ENCODE measurements at regions not wholly inside any gene's neighbourhood (a gene's known extent, or its start where the extent isn't known, plus 50 kb on each side); places are given as distances from the start of the nearest gene placed in this dataset.
"Not testable (repeated sequence)": the region's sequence is repeated elsewhere in the genome, so short reads cannot be mapped to it uniquely, and the experiment has no call there.

DNA sequence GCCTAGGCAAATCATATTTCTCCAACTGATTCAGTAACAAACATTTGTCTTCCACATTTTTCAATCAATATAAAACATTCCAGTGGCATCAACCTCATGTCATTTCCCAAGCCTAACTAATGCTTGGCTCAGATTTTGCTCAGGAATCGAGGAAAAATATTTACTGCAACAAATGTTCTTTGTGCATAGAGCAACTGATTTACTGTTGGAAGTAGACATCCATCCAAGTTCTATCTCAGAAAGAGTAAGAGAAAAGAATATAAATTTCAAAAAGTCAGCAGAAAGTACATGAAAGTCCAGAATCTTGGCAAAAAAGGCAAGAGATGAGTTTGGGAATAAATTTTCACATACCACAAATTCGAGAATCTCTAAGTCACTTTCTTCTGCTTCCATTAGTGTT is 2245.0 kb upstream of the RAG2 start:
- H3K9me3 ChIP-seq = no peaks in the 10 kb centered on the region
- no peak for DNase-seq (ENCODE audit: low spot score)
- H3K36me3 ChIP-seq = no peaks in the 10 kb centered on the region
- intact Hi-C loops (cut with DNase I) = no loop called here
- no peaks in the 10 kb centered on the region for H3K4me1 ChIP-seq (replicated peaks)
- H3K27me3 ChIP-seq (replicated peaks; ENCODE audit: insufficient read depth) = no peaks in the 10 kb centered on the region
- H3K4me3 ChIP-seq = no peak overlapping the region
- WGBS = 79% methylated on average over 2 of the region's 2 CpGs
- TF ChIP-seq, protein P1, sequence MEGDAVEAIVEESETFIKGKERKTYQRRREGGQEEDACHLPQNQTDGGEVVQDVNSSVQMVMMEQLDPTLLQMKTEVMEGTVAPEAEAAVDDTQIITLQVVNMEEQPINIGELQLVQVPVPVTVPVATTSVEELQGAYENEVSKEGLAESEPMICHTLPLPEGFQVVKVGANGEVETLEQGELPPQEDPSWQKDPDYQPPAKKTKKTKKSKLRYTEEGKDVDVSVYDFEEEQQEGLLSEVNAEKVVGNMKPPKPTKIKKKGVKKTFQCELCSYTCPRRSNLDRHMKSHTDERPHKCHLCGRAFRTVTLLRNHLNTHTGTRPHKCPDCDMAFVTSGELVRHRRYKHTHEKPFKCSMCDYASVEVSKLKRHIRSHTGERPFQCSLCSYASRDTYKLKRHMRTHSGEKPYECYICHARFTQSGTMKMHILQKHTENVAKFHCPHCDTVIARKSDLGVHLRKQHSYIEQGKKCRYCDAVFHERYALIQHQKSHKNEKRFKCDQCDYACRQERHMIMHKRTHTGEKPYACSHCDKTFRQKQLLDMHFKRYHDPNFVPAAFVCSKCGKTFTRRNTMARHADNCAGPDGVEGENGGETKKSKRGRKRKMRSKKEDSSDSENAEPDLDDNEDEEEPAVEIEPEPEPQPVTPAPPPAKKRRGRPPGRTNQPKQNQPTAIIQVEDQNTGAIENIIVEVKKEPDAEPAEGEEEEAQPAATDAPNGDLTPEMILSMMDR (IDR thresholded peaks at IDR 0.05) = no peak
- TF ChIP-seq POLR2AphosphoS5 (IDR thresholded peaks at IDR 0.05) = no peak
- TF ChIP-seq POLR2A (IDR thresholded peaks at IDR 0.05) = no peak
- no peak overlapping the region for H3K27ac ChIP-seq

DNA sequence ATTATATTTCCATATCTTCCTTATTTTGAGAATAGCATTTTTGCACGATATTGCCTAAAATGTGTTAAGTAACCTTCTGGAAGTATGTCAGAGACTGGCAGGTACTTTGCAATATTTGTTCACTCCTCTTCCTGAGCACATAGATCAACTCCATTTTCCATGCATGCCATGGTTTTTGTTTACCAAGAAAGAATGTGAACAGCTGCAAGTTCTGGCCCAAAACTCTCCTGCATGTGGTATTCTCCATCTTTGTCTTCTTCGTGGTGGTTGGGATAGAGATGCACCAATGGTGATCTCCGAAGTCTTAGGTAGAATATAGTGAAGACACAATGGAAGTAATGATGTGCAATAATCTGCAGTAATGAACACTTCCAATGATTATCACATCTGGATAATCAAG is 2241.0 kb upstream of the RAG2 start:
- Histone ChIP-seq H3K27ac (no peak overlapping the region), H3K4me3 (no peak overlapping the region), H3K27me3 (replicated peaks; ENCODE audit: insufficient read depth) (no peaks in the 10 kb centered on the region), H3K36me3 (no peaks in the 10 kb centered on the region), H3K4me1 (replicated peaks) (no peaks in the 10 kb centered on the region), H3K9me3 (no peaks in the 10 kb centered on the region)
- 90% methylated on average over 3 of the region's 3 CpGs for WGBS
- no peak for DNase-seq (ENCODE audit: low spot score)
- TF ChIP-seq POLR2A (IDR thresholded peaks at IDR 0.05) (no peak), POLR2AphosphoS5 (IDR thresholded peaks at IDR 0.05) (no peak)
- TF ChIP-seq, protein P1 (IDR thresholded peaks at IDR 0.05) = no peak
- intact Hi-C loops (cut with DNase I) = no loop called here

DNA sequence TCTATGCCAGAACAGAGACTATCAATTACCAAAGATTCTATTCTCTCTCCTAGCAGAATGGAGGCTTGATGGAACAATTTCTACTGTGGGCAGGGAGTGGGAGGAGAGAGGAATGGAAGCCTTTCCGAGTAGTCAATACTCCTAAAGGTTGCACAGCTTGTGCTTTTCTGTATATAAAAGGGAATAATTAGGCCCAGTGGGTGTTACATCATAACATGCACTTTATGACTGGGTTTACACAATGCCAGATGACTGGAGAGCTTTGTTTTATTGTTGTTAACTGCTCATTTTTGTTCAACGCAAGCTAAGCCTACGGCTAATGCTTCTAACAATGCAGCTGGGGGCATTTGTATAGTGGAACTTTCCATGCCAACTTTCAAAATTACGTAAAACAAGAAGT is 2237.9 kb upstream of the RAG2 start:
- no peaks in the 10 kb centered on the region for H3K27me3 ChIP-seq (replicated peaks; ENCODE audit: insufficient read depth)
- no peaks in the 10 kb centered on the region for H3K4me1 ChIP-seq (replicated peaks)
- no peak overlapping the region for H3K27ac ChIP-seq
- H3K4me3 ChIP-seq = no peak overlapping the region
- intact Hi-C loops (cut with DNase I) = no loop called here
- TF ChIP-seq POLR2AphosphoS5 (IDR thresholded peaks at IDR 0.05) = no peak
- TF ChIP-seq POLR2A (IDR thresholded peaks at IDR 0.05) = no peak
- TF ChIP-seq, protein P1 (IDR thresholded peaks at IDR 0.05) = no peak
- 47% methylated on average over 4 of the region's 4 CpGs for WGBS
- H3K9me3 ChIP-seq = no peaks in the 10 kb centered on the region
- DNase-seq (ENCODE audit: low spot score) = no peak
- no peaks in the 10 kb centered on the region for H3K36me3 ChIP-seq

DNA sequence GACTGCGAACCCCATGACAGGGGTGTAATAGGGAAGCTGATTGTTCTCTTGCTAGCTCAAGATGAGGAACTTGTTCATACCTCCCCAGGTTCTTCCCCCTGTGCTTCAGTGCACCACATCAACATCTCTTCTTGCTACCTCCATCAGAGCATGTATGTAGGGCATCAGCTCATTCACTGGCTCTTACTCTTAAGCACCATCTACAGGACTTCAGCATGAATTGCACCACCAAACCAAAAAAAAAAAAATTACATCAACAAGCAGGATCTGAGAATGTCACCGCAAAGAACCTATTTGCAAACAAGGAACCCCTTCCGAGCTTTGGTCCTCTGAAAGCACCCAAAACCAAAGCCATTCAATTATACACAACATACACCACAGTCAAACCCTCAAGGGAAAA is 2226.5 kb upstream of the RAG2 start:
- DNase-seq (ENCODE audit: low spot score) = no peak
- H3K27ac ChIP-seq = no peak overlapping the region
- no peaks in the 10 kb centered on the region for H3K36me3 ChIP-seq
- no peaks in the 10 kb centered on the region for H3K4me1 ChIP-seq (replicated peaks)
- H3K9me3 ChIP-seq = no peaks in the 10 kb centered on the region
- 90% methylated on average over 3 of the region's 3 CpGs for WGBS
- no peaks in the 10 kb centered on the region for H3K27me3 ChIP-seq (replicated peaks; ENCODE audit: insufficient read depth)
- intact Hi-C loops (cut with DNase I) = no loop called here
- TF ChIP-seq, protein P1 (IDR thresholded peaks at IDR 0.05) = no peak
- TF ChIP-seq POLR2AphosphoS5 (IDR thresholded peaks at IDR 0.05) (no peak), POLR2A (IDR thresholded peaks at IDR 0.05) (no peak)
- no peak overlapping the region for H3K4me3 ChIP-seq

DNA sequence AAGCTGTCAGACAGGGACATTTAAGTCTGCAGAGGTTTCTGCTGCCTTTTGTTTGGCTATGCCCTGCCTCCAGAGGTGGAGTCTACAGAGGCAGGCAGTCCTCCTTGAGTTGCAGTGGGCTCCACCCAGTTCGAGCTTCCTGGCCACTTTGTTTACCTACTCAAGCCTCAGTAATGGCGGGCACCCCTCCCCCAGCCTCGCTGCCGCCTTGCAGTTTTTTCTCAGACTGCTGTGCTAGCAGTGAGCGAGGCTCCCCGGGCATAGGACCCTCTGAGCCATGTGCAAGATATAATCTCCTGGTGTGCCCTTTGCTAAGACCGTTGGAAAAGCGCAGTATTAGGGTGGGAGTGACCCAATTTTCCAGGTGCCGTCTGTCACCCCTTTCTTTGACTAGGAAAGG is 2223.8 kb upstream of the RAG2 start:
- intact Hi-C loops (cut with DNase I); H3K36me3 ChIP-seq; DNase-seq (ENCODE audit: low spot score); H3K4me3 ChIP-seq; H3K9me3 ChIP-seq; H3K27me3 ChIP-seq (replicated peaks; ENCODE audit: insufficient read depth); H3K27ac ChIP-seq; H3K4me1 ChIP-seq (replicated peaks): not testable (repeated sequence)
- WGBS = 84% methylated on average over 9 of the region's 9 CpGs
